DND-41 (cell line): ENCODE measurements at regions not wholly inside any gene's neighbourhood (a gene's known extent, or its start where the extent isn't known, plus 50 kb on each side); places are given as distances from the start of the nearest gene placed in this dataset.

Experiments used
- ATAC-seq: fragments of 200-7000 bp; cut with Tn5 transposase; 3 replicates; pipeline ENCODE4 v1.9.1; 2021; ENCODE audit warnings: low read depth; ENCODE audit not compliant: insufficient read depth
- DNase-seq: peaks from one replicate; pipeline ENCODE4 v3.0.0-alpha.2; 2020
- H2AFZ ChIP-seq: 2 replicates; pipeline ENCODE4 v1.6.0; 2012; ENCODE audit warnings: low read depth, low read length
- H3K27ac ChIP-seq: 2 replicates; pipeline ENCODE4 v1.5.1; 2012; ENCODE audit warnings: low read length, inconsistent platforms
- H3K27me3 ChIP-seq: fragments of 200-600 bp; sonication (generic); 2 replicates; pipeline ENCODE4 v1.6.0; 2012; ENCODE audit warnings: low read length, mild to moderate bottlenecking, inconsistent platforms; ENCODE audit not compliant: insufficient read depth, poor library complexity
- H3K36me3 ChIP-seq: 2 replicates; pipeline ENCODE4 v1.5.1; 2012; ENCODE audit warnings: low read length, inconsistent platforms; ENCODE audit not compliant: insufficient read depth
- H3K4me1 ChIP-seq: 2 replicates; pipeline ENCODE4 v1.5.1; 2012; ENCODE audit warnings: mild to moderate bottlenecking, low read length; ENCODE audit not compliant: insufficient read depth
- H3K4me2 ChIP-seq: 2 replicates; pipeline ENCODE4 v1.6.0; 2012; ENCODE audit warnings: mild to moderate bottlenecking, moderate library complexity, low read length, inconsistent platforms; ENCODE audit not compliant: insufficient read depth
- H3K4me3 ChIP-seq, 2 experiments: fragments of 200-600 bp in 1 of 2; shearing (Covaris generic) in 1 of 2; 2 replicates each; pipeline ENCODE4 v1.5.1; 2012 to 2016; ENCODE audit warnings: inconsistent platforms in 2 of 2, low read length in 2 of 2, mild to moderate bottlenecking in 2 of 2, low read depth in 1 of 2, moderate library complexity in 1 of 2
- H3K79me2 ChIP-seq: 2 replicates; pipeline ENCODE4 v1.6.0; 2012; ENCODE audit warnings: low read length, inconsistent platforms; ENCODE audit not compliant: insufficient read depth
- H3K9ac ChIP-seq: 2 replicates; pipeline ENCODE4 v1.6.0; 2012; ENCODE audit warnings: low read depth, mild to moderate bottlenecking, inconsistent platforms, low read length, moderate library complexity
- H3K9me3 ChIP-seq: 2 replicates; pipeline ENCODE4 v1.5.1; 2012; ENCODE audit warnings: low read length, moderate library complexity, mild to moderate bottlenecking, inconsistent platforms; ENCODE audit not compliant: insufficient read depth, severe bottlenecking
- H4K20me1 ChIP-seq: 2 replicates; pipeline ENCODE4 v1.6.0; 2012; ENCODE audit warnings: low read length; ENCODE audit not compliant: insufficient read depth
- CTCF ChIP-seq: IDR thresholded peaks from 2 replicates; pipeline ENCODE4 v1.5.1; 2012; ENCODE audit warnings: borderline replicate concordance, low read length, moderate library complexity, mild to moderate bottlenecking; ENCODE audit not compliant: poor library complexity, severe bottlenecking; ENCODE audit errors: extremely low read depth
- EZH2 ChIP-seq: IDR thresholded peaks from 3 replicates; pipeline ENCODE4 v1.6.1; 2012; ENCODE audit warnings: borderline replicate concordance, low read depth, mild to moderate bottlenecking, moderate library complexity, low read length, inconsistent platforms; ENCODE audit not compliant: severe bottlenecking

- no peaks in the 10 kb centered on the region for H3K9me3 ChIP-seq
- no peaks in the 10 kb centered on the region for H3K4me1 ChIP-seq
- no peak for ATAC-seq
- no peaks in the 10 kb centered on the region for H3K27me3 ChIP-seq
- H3K4me3 ChIP-seq, result no peak overlapping the region
- no peak overlapping the region for H3K27ac ChIP-seq
- H2AFZ ChIP-seq, result no peak overlapping the region
- H3K4me2 ChIP-seq, result no peak overlapping the region
- H3K36me3 ChIP-seq, result no peaks in the 10 kb centered on the region
- peak; percentile 17 for DNase-seq
- no peaks in the 10 kb centered on the region for H4K20me1 ChIP-seq
- TF ChIP-seq EZH2, result no peak
- peak; percentile 68 for TF ChIP-seq CTCF
- H3K9ac ChIP-seq, result no peak overlapping the region
- no peaks in the 10 kb centered on the region for H3K79me2 ChIP-seq
Measured at GRCh38 chrX:109886122-109886761, 116.7 kb upstream of the TMEM164 start.

- Histone ChIP-seq H3K9ac (no peak overlapping the region), H3K4me3 (no peak overlapping the region), H3K79me2 (no peaks in the 10 kb centered on the region), H3K36me3 (no peaks in the 10 kb centered on the region), H2AFZ (no peak overlapping the region), H3K9me3 (no peaks in the 10 kb centered on the region), H3K4me2 (no peak overlapping the region), H3K27ac (no peak overlapping the region), H3K4me1 (no peaks in the 10 kb centered on the region), H4K20me1 (no peaks in the 10 kb centered on the region), H3K27me3 (no peaks in the 10 kb centered on the region)
- DNase-seq (no peak), ATAC-seq (no peak)
- no peak for TF ChIP-seq EZH2
- no peak for TF ChIP-seq CTCF
Measured at GRCh38 chrX:109889289-109890006, 113.5 kb upstream of the TMEM164 start.

GRCh38 chrX:109890300-109890699 is 112.6 kb upstream of the TMEM164 start:
- no peak for DNase-seq
- Histone ChIP-seq H3K36me3 (no peaks in the 10 kb centered on the region), H3K4me1 (no peaks in the 10 kb centered on the region), H3K79me2 (no peaks in the 10 kb centered on the region), H3K4me3 (no peak overlapping the region), H3K9ac (no peak overlapping the region), H2AFZ (no peak overlapping the region), H3K9me3 (no peaks in the 10 kb centered on the region), H3K4me2 (no peak overlapping the region), H4K20me1 (no peaks in the 10 kb centered on the region), H3K27me3 (no peaks in the 10 kb centered on the region), H3K27ac (no peak overlapping the region)
- ATAC-seq, result no peak
- no peak for TF ChIP-seq EZH2
- no peak for TF ChIP-seq CTCF
